Occipital lobe (tissue), 1 donor: ENCODE measurements at regions not wholly inside any gene's neighbourhood (a gene's known extent, or its start where the extent isn't known, plus 50 kb on each side); places are given as distances from the start of the nearest gene placed in this dataset.
"Not testable (repeated sequence)": the region's sequence is repeated elsewhere in the genome, so short reads cannot be mapped to it uniquely, and the experiment has no call there.

ENCODE experiments used
- DNase-seq: peaks from one replicate; lab custom pipeline; 2025; lab: John Stamatoyannopoulos, UW

- DNase-seq: no peak
These were observed 502.3 kb upstream of the RGS6 start for GRCh38 chr14:71429902-71430301.

- no peak for DNase-seq
These were observed 501.9 kb upstream of the RGS6 start for GRCh38 chr14:71430321-71430677.

GRCh38 chr14:71430678-71431376 lies 501.4 kb upstream of the RGS6 start:
- no peak for DNase-seq

- DNase-seq: no peak
These were observed 499.7 kb upstream of the RGS6 start for GRCh38 chr14:71432334-71433110.

GRCh38 chr14:71433303-71433702 lies 498.9 kb upstream of the RGS6 start:
- no peak for DNase-seq

GRCh38 chr14:71435641-71436040 lies 496.6 kb upstream of the RGS6 start:
- not testable (repeated sequence) for DNase-seq

GRCh38 chr14:71437870-71438269 lies 494.4 kb upstream of the RGS6 start:
- DNase-seq: no peak

- peak; percentile 36 for DNase-seq
These were observed 493.5 kb upstream of the RGS6 start for GRCh38 chr14:71438684-71439083.

GRCh38 chr14:71441126-71441525 lies 491.1 kb upstream of the RGS6 start:
- no peak for DNase-seq

GRCh38 chr14:71444030-71444822 lies 488.0 kb upstream of the RGS6 start:
- DNase-seq: no peak

GRCh38 chr14:71448431-71449315 lies 483.6 kb upstream of the RGS6 start:
- DNase-seq: no peak

GRCh38 chr14:71449316-71450055 lies 482.7 kb upstream of the RGS6 start:
- no peak for DNase-seq

- no peak for DNase-seq
These were observed 480.7 kb upstream of the RGS6 start for GRCh38 chr14:71451501-71451900.

GRCh38 chr14:71452539-71452938 lies 479.7 kb upstream of the RGS6 start:
- no peak for DNase-seq

- no peak for DNase-seq
These were observed 479.2 kb upstream of the RGS6 start for GRCh38 chr14:71452987-71453386.

GRCh38 chr14:71454010-71454409 lies 478.2 kb upstream of the RGS6 start:
- no peak for DNase-seq

GRCh38 chr14:71454513-71455332 lies 477.5 kb upstream of the RGS6 start:
- no peak for DNase-seq

GRCh38 chr14:71460091-71460490 lies 472.1 kb upstream of the RGS6 start:
- DNase-seq: no peak

- not testable (repeated sequence) for DNase-seq
These were observed 470.6 kb upstream of the RGS6 start for GRCh38 chr14:71461617-71462016.

- DNase-seq: no peak
These were observed 468.4 kb upstream of the RGS6 start for GRCh38 chr14:71463807-71464206.
